ENCODE measurements at regions not wholly inside any gene's neighbourhood (a gene's known extent, or its start where the extent isn't known, plus 50 kb on each side); places are given as distances from the start of the nearest gene placed in this dataset.

DNA sequence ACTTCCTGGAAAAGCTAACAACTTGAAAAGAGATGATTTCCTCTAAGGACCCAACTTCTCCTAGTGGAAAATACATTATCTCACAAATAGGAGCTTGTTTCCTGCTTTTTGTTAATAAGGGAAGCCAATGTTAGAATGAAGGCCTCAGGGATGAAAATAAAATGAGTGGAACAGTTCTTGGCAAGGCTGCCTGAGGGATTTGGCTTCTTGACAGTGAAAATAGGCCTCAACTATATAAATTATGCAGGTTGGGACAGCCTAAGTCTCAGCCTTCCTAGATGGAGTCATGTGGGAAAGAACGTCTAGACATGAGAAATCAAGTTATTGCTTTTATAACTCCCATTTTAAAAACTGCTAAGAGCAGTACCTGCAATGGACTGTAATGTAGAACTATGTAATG is 92.8 kb upstream of the FIBIN start:
- TF ChIP-seq, protein P1, sequence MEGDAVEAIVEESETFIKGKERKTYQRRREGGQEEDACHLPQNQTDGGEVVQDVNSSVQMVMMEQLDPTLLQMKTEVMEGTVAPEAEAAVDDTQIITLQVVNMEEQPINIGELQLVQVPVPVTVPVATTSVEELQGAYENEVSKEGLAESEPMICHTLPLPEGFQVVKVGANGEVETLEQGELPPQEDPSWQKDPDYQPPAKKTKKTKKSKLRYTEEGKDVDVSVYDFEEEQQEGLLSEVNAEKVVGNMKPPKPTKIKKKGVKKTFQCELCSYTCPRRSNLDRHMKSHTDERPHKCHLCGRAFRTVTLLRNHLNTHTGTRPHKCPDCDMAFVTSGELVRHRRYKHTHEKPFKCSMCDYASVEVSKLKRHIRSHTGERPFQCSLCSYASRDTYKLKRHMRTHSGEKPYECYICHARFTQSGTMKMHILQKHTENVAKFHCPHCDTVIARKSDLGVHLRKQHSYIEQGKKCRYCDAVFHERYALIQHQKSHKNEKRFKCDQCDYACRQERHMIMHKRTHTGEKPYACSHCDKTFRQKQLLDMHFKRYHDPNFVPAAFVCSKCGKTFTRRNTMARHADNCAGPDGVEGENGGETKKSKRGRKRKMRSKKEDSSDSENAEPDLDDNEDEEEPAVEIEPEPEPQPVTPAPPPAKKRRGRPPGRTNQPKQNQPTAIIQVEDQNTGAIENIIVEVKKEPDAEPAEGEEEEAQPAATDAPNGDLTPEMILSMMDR (IDR thresholded peaks at IDR 0.05; ENCODE audit: extremely low read depth in 1 of 2, insufficient read depth in 1 of 2, low read depth in 1 of 2, low read length in 2 of 2), result no peak
- TF ChIP-seq POLR2A (IDR thresholded peaks at IDR 0.05; ENCODE audit: low read depth, low read length) (no peak), EZH2 (IDR thresholded peaks at IDR 0.05; ENCODE audit: borderline replicate concordance, low read depth, low read length, severe bottlenecking) (no peak), POLR2AphosphoS5 (IDR thresholded peaks at IDR 0.05; ENCODE audit: insufficient read depth, low read depth, low read length) (no peak), GATA2 (IDR thresholded peaks at IDR 0.05; ENCODE audit: insufficient read depth, insufficient read length, low read depth, low read length) (no peak)
- TF ChIP-seq, protein P2, sequence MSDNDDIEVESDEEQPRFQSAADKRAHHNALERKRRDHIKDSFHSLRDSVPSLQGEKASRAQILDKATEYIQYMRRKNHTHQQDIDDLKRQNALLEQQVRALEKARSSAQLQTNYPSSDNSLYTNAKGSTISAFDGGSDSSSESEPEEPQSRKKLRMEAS (IDR thresholded peaks at IDR 0.05; ENCODE audit: insufficient read depth, insufficient read length), result no peak

Measured in endothelial cell of umbilical vein (primary cell).